K562 (cell line): ENCODE measurements at regions not wholly inside any gene's neighbourhood (a gene's known extent, or its start where the extent isn't known, plus 50 kb on each side); places are given as distances from the start of the nearest gene placed in this dataset.

Source experiments
- ATAC-seq: fragments of 200-7000 bp; cut with Tn5 transposase; 3 replicates; pipeline ENCODE4 v1.9.1; 2020; ENCODE audit warnings: moderate library complexity
- BruUV-seq: library from RNA; stranded (reverse); fragments of 400-500 nt; replicated peaks from 2 replicates; lab custom pipeline; 2021; lab: Mats Ljungman, UMichigan
- CTCF ChIA-PET: fragments of 300-600 bp; formaldehyde crosslinking; extraction: SDS; loops from one replicate; lab custom pipeline; 2021; ENCODE audit warnings: low intra/inter-chr PET ratio; lab: Yijun Ruan, JAX
- POLR2A ChIA-PET: fragments of 300-600, 350-650 bp; sonication (Branson Sonifier 250); formaldehyde crosslinking; extraction: SDS; loops from one replicate; lab custom pipeline; 2021; ENCODE audit warnings: antibody characterized with exemption, inconsistent platforms; lab: Yijun Ruan, JAX
- DNase-seq, 4 experiments: peaks; one replicate each; pipeline versions ENCODE4 v3.0.0 to v3.0.0-alpha.2; 2011 to 2018; ENCODE audit warnings: low spot score in 3 of 4, mixed read lengths in 3 of 4; ENCODE audit errors: extremely low read depth in 1 of 4
- FAIRE-seq: peaks from 2 replicates; lab custom pipeline; 2011; peaks lifted over from hg19 to GRCh38; lab: Jason Lieb, UNC
- H2AFZ ChIP-seq: 2 replicates; pipeline ENCODE4 v1.6.0; 2011; ENCODE audit warnings: low read depth, low read length, control low read depth, inconsistent platforms
- H3K27ac ChIP-seq: fragments of 200-600 bp; 3 replicates; pipeline ENCODE4 v1.8.0; 2011; ENCODE audit warnings: low read depth, mild to moderate bottlenecking, control low read depth, inconsistent platforms, low read length, moderate library complexity, mixed read lengths; ENCODE audit errors: extremely low read depth
- H3K27me3 ChIP-seq, 2 experiments: fragments of 300-600 bp in 1 of 2; 2 replicates in 1 of 2; 3 replicates in 1 of 2; pipeline versions ENCODE4 v1.6.0 to v1.8.0; 2011; ENCODE audit warnings: inconsistent platforms in 2 of 2, low read length in 2 of 2, mild to moderate bottlenecking in 1 of 2, mixed read lengths in 1 of 2, moderate library complexity in 1 of 2; ENCODE audit not compliant: control insufficient read depth in 2 of 2, insufficient read depth in 2 of 2
- H3K36me3 ChIP-seq: fragments of 300-600 bp; 3 replicates; pipeline ENCODE4 v1.8.0; 2011; ENCODE audit warnings: mild to moderate bottlenecking, low read length, inconsistent platforms; ENCODE audit not compliant: control insufficient read depth, insufficient read depth
- H3K4me1 ChIP-seq, 2 experiments: fragments of 200-600 bp in 1 of 2; replicated peaks in 1 of 2; 2 replicates in 1 of 2; 3 replicates in 1 of 2; pipeline versions ENCODE4 v1.5.1 to v1.8.0; 2011; ENCODE audit warnings: inconsistent platforms in 2 of 2, low read length in 2 of 2, mild to moderate bottlenecking in 1 of 2, mixed read lengths in 1 of 2, moderate library complexity in 1 of 2; ENCODE audit not compliant: control insufficient read depth in 2 of 2, insufficient read depth in 2 of 2
- H3K4me2 ChIP-seq: 2 replicates; pipeline ENCODE4 v1.6.1; 2011; ENCODE audit warnings: low read length, control low read depth, inconsistent platforms, mixed read lengths; ENCODE audit not compliant: insufficient read depth
- H3K4me3 ChIP-seq: fragments of 200-600 bp; sonication (generic), shearing (Covaris generic); 2 replicates; pipeline ENCODE4 v1.5.1; 2016; ENCODE audit warnings: control low read depth, inconsistent platforms
- H3K79me2 ChIP-seq: fragments of 200-600 bp; 3 replicates; pipeline ENCODE4 v1.8.0; 2011; ENCODE audit warnings: low read length, inconsistent platforms; ENCODE audit not compliant: control insufficient read depth, insufficient read depth
- H3K9ac ChIP-seq, 2 experiments: 2 replicates each; pipeline versions ENCODE4 v1.6.0 to v1.6.1; 2011; ENCODE audit warnings: low read depth in 2 of 2, low read length in 2 of 2, control low read depth in 1 of 2, inconsistent platforms in 1 of 2, mild to moderate bottlenecking in 1 of 2, mixed read lengths in 1 of 2; ENCODE audit not compliant: insufficient read depth in 1 of 2
- H3K9me1 ChIP-seq: one replicate; pipeline ENCODE4 v1.6.0; 2011; ENCODE audit warnings: inconsistent platforms, mild to moderate bottlenecking, low read length, moderate library complexity; ENCODE audit not compliant: control insufficient read depth, insufficient read depth
- H3K9me3 ChIP-seq: replicated peaks from 2 replicates; pipeline ENCODE4 v1.5.1; 2011; ENCODE audit warnings: low read depth, low read length, inconsistent platforms; ENCODE audit not compliant: control insufficient read depth, insufficient read depth
- H4K20me1 ChIP-seq: replicated peaks from 2 replicates; pipeline ENCODE4 v1.6.1; 2011; ENCODE audit warnings: low read length, inconsistent platforms, mixed read lengths; ENCODE audit not compliant: control insufficient read depth, insufficient read depth
- DACH1 ChIP-seq: fragments of 450-650 bp; IDR thresholded peaks from 2 replicates; pipeline ENCODE4 v1.6.1; 2018; ENCODE audit not compliant: partially characterized antibody
- NUFIP1 ChIP-seq: fragments of 450-650 bp; IDR thresholded peaks from 2 replicates; pipeline ENCODE4 v1.6.1; 2018; ENCODE audit not compliant: partially characterized antibody
- PHB2 ChIP-seq: fragments of 450-650 bp; IDR thresholded peaks from 2 replicates; pipeline ENCODE4 v1.6.1; 2017; ENCODE audit warnings: low read depth
- TRIM24 ChIP-seq, 2 experiments: fragments of 450-650 bp; IDR thresholded peaks; 2 replicates each; pipeline ENCODE4 v1.6.1; 2016
- ZNF354B ChIP-seq: fragments of 250-450 bp; sonication (Bioruptor Pico); IDR thresholded peaks from 2 replicates; pipeline ENCODE4 v1.4.0; 2020
- WGBS: fragments of 100-300 bp; shearing (Covaris generic); methylation state at CpG from one replicate; pipeline ENCODE4 v1.1.6; 2016; ENCODE audit warnings: low coverage, mixed read lengths; ENCODE audit not compliant: insufficient coverage; ENCODE audit errors: missing lambda C conversion rate; 5-methylcytosine and 5-hydroxymethylcytosine counted together
- in situ Hi-C: fragments of 300-500 bp; cut with MboI; formaldehyde crosslinking; loops from 4 replicates; pipeline ENCODE4 v1.15.0; 2018; ENCODE audit warnings: inconsistent platforms, mixed read lengths
- intact Hi-C: fragments of 100-400 bp; cut with micrococcal nuclease; formaldehyde crosslinking; loops from 2 replicates; pipeline ENCODE4 v1.14.2; 2022
- TF ChIP-seq, protein P1 (sequence below): sonication (generic); formaldehyde crosslinking; IDR thresholded peaks from 2 replicates; pipeline ENCODE4 v1.8.0; 2023; ENCODE audit warnings: mild to moderate bottlenecking, missing genetic modification reagents
- TF ChIP-seq, protein P2 (sequence below): fragments of 250-450 bp; sonication (Bioruptor Pico); IDR thresholded peaks from 2 replicates; pipeline ENCODE4 v1.8.0; 2022; ENCODE audit warnings: inconsistent platforms
- TF ChIP-seq, protein P3 (sequence below): fragments of 200-800 bp; sonication (Bioruptor generic); IDR thresholded peaks from 2 replicates; pipeline ENCODE4 v1.6.1; 2016; ENCODE audit warnings: missing genetic modification characterization, missing compliant biosample characterization

DNA sequence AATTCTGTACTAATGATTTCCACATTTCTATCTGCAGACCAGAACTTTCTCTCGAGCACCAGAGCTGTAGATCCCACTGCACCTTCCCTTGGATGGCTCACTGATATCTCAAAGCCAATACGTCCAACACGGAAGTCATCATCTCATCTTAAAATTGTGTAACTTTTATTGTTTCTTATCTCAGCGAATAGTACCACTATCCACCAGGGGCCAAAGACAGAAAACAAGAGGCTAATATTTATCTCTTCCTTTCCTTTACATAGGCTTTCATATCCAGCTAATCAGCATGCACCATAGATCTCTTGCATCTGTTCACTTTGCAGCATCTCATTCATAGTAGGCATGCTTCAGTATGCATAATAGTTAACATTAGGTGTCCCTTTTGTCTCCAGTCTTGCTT, 303.6 kb downstream of the PTPRC start:
- TF ChIP-seq NUFIP1 (no peak), PHB2 (no peak), TRIM24 (IDR thresholded peaks at IDR 0.05) (no peak), ZNF354B (CRISPR knock-in tag) (no peak), DACH1 (no peak)
- TF ChIP-seq, protein P1, sequence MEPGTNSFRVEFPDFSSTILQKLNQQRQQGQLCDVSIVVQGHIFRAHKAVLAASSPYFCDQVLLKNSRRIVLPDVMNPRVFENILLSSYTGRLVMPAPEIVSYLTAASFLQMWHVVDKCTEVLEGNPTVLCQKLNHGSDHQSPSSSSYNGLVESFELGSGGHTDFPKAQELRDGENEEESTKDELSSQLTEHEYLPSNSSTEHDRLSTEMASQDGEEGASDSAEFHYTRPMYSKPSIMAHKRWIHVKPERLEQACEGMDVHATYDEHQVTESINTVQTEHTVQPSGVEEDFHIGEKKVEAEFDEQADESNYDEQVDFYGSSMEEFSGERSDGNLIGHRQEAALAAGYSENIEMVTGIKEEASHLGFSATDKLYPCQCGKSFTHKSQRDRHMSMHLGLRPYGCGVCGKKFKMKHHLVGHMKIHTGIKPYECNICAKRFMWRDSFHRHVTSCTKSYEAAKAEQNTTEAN (CRISPR knock-in tag), result no peak
- TF ChIP-seq, protein P2, sequence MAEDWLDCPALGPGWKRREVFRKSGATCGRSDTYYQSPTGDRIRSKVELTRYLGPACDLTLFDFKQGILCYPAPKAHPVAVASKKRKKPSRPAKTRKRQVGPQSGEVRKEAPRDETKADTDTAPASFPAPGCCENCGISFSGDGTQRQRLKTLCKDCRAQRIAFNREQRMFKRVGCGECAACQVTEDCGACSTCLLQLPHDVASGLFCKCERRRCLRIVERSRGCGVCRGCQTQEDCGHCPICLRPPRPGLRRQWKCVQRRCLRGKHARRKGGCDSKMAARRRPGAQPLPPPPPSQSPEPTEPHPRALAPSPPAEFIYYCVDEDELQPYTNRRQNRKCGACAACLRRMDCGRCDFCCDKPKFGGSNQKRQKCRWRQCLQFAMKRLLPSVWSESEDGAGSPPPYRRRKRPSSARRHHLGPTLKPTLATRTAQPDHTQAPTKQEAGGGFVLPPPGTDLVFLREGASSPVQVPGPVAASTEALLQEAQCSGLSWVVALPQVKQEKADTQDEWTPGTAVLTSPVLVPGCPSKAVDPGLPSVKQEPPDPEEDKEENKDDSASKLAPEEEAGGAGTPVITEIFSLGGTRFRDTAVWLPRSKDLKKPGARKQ (CRISPR knock-in tag), result no peak
- TF ChIP-seq, protein P3, sequence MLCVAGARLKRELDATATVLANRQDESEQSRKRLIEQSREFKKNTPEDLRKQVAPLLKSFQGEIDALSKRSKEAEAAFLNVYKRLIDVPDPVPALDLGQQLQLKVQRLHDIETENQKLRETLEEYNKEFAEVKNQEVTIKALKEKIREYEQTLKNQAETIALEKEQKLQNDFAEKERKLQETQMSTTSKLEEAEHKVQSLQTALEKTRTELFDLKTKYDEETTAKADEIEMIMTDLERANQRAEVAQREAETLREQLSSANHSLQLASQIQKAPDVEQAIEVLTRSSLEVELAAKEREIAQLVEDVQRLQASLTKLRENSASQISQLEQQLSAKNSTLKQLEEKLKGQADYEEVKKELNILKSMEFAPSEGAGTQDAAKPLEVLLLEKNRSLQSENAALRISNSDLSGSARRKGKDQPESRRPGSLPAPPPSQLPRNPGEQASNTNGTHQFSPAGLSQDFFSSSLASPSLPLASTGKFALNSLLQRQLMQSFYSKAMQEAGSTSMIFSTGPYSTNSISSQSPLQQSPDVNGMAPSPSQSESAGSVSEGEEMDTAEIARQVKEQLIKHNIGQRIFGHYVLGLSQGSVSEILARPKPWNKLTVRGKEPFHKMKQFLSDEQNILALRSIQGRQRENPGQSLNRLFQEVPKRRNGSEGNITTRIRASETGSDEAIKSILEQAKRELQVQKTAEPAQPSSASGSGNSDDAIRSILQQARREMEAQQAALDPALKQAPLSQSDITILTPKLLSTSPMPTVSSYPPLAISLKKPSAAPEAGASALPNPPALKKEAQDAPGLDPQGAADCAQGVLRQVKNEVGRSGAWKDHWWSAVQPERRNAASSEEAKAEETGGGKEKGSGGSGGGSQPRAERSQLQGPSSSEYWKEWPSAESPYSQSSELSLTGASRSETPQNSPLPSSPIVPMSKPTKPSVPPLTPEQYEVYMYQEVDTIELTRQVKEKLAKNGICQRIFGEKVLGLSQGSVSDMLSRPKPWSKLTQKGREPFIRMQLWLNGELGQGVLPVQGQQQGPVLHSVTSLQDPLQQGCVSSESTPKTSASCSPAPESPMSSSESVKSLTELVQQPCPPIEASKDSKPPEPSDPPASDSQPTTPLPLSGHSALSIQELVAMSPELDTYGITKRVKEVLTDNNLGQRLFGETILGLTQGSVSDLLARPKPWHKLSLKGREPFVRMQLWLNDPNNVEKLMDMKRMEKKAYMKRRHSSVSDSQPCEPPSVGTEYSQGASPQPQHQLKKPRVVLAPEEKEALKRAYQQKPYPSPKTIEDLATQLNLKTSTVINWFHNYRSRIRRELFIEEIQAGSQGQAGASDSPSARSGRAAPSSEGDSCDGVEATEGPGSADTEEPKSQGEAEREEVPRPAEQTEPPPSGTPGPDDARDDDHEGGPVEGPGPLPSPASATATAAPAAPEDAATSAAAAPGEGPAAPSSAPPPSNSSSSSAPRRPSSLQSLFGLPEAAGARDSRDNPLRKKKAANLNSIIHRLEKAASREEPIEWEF, result no peak
- TF ChIP-seq, all 486 proteins: peak for 0
- H3K9me1 ChIP-seq, result no peaks in the 10 kb centered on the region
- H3K4me2 ChIP-seq, result no peak overlapping the region
- no peak for DNase-seq
- H3K79me2 ChIP-seq, result no peaks in the 10 kb centered on the region
- H3K36me3 ChIP-seq, result no peaks in the 10 kb centered on the region
- no peaks in the 10 kb centered on the region for H3K27me3 ChIP-seq
- WGBS, result 0% methylated on average over 4 of the region's 4 CpGs
- no peaks in the 10 kb centered on the region for H3K4me1 ChIP-seq
- H3K4me3 ChIP-seq, result no peak overlapping the region
- no peak overlapping the region for H2AFZ ChIP-seq
- H3K27ac ChIP-seq, result no peak overlapping the region
- in situ Hi-C loops (no loop called here), intact Hi-C loops (no loop called here)
- no peaks in the 10 kb centered on the region for H4K20me1 ChIP-seq
- H3K9ac ChIP-seq, result no peak overlapping the region
- FAIRE-seq, result no peak
- ChIA-PET POLR2A (no interaction called here), CTCF (no interaction called here)
- no peak for ATAC-seq
- BruUV-seq, result no TSS peak
- H3K9me3 ChIP-seq, result no peaks in the 10 kb centered on the region
